ENCODE measurements at regions not wholly inside any gene's neighbourhood (a gene's known extent, or its start where the extent isn't known, plus 50 kb on each side); places are given as distances from the start of the nearest gene placed in this dataset.
A peak's percentile ranks its signal among the peaks of the same experiment; 100 is the strongest.

GRCh38 chr9:13576101-13576500, 296.6 kb upstream of the MPDZ start:
- dilution Hi-C loops (cut with MboI; ENCODE audit: extremely low pct_ligation_motif_present, low sequenced_read_pairs) = no loop called here
- peaks cover 22% of the 10 kb centered on the region for H3K4me1 ChIP-seq (ENCODE audit: control insufficient read depth, extremely low read depth, insufficient read depth, low read length)
- intact Hi-C loops (cut with micrococcal nuclease) = loop anchor here (5.0 to 10.0 kb wide), 6 partner anchors 131 to 776 kb away; partner anchors contain the start of gene MPDZ
- TSS peak; percentile 24 for BruUV-seq (replicated peaks)
- H3K4me3 ChIP-seq (replicated peaks in 1 of 3; ENCODE audit: insufficient read depth in 1 of 3, low read depth in 1 of 3, low read length in 3 of 3) = no peak overlapping the region
- H3K27me3 ChIP-seq (ENCODE audit: control insufficient read depth in 2 of 2, insufficient read depth in 2 of 2, low read length in 2 of 2) = no peaks in the 10 kb centered on the region
- no peaks in the 10 kb centered on the region for H3K9me1 ChIP-seq (replicated peaks; ENCODE audit: control insufficient read depth, extremely low read depth, insufficient read depth, low read length)
- no peaks in the 10 kb centered on the region for H3K36me3 ChIP-seq (ENCODE audit: control insufficient read depth in 2 of 2, extremely low read depth in 1 of 2, insufficient read depth in 2 of 2, low read length in 2 of 2)
- DNase-seq (ENCODE audit: low read depth, low spot score) (no peak), FAIRE-seq (no peak)
- no peaks in the 10 kb centered on the region for H3K9me3 ChIP-seq (replicated peaks; ENCODE audit: control insufficient read depth, insufficient read depth, low read length)
- TF ChIP-seq FOS (IDR thresholded peaks at IDR 0.05; ENCODE audit: borderline replicate concordance, insufficient read depth, low read length) (no peak), GATA2 (IDR thresholded peaks at IDR 0.05; ENCODE audit: insufficient read depth, insufficient read length, low read depth, low read length) (no peak), POLR2A (IDR thresholded peaks at IDR 0.05; ENCODE audit: low read depth, low read length) (no peak), POLR2AphosphoS5 (IDR thresholded peaks at IDR 0.05; ENCODE audit: insufficient read depth, low read depth, low read length) (no peak), MYC (IDR thresholded peaks at IDR 0.05; ENCODE audit: low read depth, low read length) (no peak), MAX (IDR thresholded peaks at IDR 0.05; ENCODE audit: insufficient read depth, insufficient read length) (no peak), JUN (IDR thresholded peaks at IDR 0.05; ENCODE audit: borderline replicate concordance, insufficient read depth, insufficient read length, low read depth) (no peak), EZH2 (IDR thresholded peaks at IDR 0.05; ENCODE audit: borderline replicate concordance, low read depth, low read length, severe bottlenecking) (no peak), CTCF (IDR thresholded peaks at IDR 0.05; ENCODE audit: extremely low read depth in 1 of 2, insufficient read depth in 1 of 2, low read depth in 1 of 2, low read length in 2 of 2) (no peak)
- no peaks in the 10 kb centered on the region for H4K20me1 ChIP-seq (replicated peaks; ENCODE audit: control insufficient read depth, extremely low read depth, insufficient read depth, low read length)
- H3K9ac ChIP-seq (replicated peaks; ENCODE audit: extremely low read depth, insufficient read depth, low read length) = no peak overlapping the region
- peak overlapping the region; percentile 75 for H3K4me2 ChIP-seq (ENCODE audit: insufficient read depth, low read length)
- peak overlapping the region; percentile 89 for H3K27ac ChIP-seq (ENCODE audit: insufficient read depth, low read depth, low read length)
- CTCF ChIA-PET = no interaction called here
- no peaks in the 10 kb centered on the region for H3K79me2 ChIP-seq (ENCODE audit: control insufficient read depth, insufficient read depth, low read length)
- POLR2A ChIA-PET = no interaction called here
- no peak overlapping the region for H2AFZ ChIP-seq (ENCODE audit: low read depth, low read length)

All from endothelial cell of umbilical vein (primary cell).